GM12873 (cell line): ENCODE measurements at regions not wholly inside any gene's neighbourhood (a gene's known extent, or its start where the extent isn't known, plus 50 kb on each side); places are given as distances from the start of the nearest gene placed in this dataset.

ENCODE experiments used
- TF ChIP-seq, protein P1 (sequence below): IDR thresholded peaks from 2 replicates; pipeline ENCODE4 v1.5.1; 2012; ENCODE audit warnings: low read depth, mild to moderate bottlenecking, moderate library complexity, low read length, control low read depth; ENCODE audit not compliant: insufficient read depth; ENCODE audit errors: missing control alignments

GRCh38 chr9:31467075-31467474 lies 917.4 kb upstream of the ACO1 start:
- TF ChIP-seq, protein P1, sequence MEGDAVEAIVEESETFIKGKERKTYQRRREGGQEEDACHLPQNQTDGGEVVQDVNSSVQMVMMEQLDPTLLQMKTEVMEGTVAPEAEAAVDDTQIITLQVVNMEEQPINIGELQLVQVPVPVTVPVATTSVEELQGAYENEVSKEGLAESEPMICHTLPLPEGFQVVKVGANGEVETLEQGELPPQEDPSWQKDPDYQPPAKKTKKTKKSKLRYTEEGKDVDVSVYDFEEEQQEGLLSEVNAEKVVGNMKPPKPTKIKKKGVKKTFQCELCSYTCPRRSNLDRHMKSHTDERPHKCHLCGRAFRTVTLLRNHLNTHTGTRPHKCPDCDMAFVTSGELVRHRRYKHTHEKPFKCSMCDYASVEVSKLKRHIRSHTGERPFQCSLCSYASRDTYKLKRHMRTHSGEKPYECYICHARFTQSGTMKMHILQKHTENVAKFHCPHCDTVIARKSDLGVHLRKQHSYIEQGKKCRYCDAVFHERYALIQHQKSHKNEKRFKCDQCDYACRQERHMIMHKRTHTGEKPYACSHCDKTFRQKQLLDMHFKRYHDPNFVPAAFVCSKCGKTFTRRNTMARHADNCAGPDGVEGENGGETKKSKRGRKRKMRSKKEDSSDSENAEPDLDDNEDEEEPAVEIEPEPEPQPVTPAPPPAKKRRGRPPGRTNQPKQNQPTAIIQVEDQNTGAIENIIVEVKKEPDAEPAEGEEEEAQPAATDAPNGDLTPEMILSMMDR, result no peak

DNA sequence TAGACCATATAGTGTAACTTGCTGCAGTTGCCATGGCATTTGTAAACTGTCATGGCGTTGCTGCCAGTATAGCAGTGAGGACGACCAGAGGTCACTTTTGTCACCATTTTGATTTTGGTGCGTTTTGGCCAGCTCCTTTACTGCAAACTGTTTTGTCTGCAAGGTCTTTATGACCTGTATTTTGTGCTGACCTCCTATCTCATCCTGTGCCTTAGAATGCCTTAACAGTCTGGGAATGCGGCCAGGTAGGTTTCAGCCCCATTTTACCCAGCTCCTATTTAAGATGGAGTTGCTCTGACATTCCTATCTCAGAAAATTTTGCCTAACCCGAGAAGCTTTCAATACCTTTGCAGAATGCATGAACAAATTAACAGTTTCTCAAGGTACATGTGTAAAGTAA lies 914.4 kb upstream of the ACO1 start:
- TF ChIP-seq, protein P1, result no peak

- TF ChIP-seq, protein P1, result no peak
Observed at GRCh38 chr9:31471010-31471409, 913.4 kb upstream of the ACO1 start.

DNA sequence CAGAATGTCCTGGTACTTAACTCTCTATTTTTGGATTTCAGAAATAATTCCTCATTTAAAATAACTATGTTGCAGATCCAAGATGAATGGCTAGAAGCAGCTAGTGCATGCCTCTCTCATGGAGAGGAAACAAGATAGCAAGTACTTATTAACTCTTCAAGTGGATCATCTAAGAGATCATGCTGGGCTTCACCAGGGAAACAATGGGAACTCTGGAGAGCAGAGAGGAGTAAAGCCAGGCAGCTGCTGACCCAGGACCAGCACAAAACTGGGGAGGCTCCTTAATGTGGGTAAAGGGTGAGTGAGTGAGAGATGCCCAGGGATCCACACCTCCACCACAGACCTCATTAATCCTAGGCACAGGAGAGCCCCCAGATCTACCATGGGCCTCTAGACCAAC lies 897.8 kb upstream of the ACO1 start:
- TF ChIP-seq, protein P1, result no peak

- TF ChIP-seq, protein P1, result no peak
Observed at GRCh38 chr9:31490551-31491106, 893.8 kb upstream of the ACO1 start.

GRCh38 chr9:31492229-31492628 lies 892.2 kb upstream of the ACO1 start:
- TF ChIP-seq, protein P1, result no peak

DNA sequence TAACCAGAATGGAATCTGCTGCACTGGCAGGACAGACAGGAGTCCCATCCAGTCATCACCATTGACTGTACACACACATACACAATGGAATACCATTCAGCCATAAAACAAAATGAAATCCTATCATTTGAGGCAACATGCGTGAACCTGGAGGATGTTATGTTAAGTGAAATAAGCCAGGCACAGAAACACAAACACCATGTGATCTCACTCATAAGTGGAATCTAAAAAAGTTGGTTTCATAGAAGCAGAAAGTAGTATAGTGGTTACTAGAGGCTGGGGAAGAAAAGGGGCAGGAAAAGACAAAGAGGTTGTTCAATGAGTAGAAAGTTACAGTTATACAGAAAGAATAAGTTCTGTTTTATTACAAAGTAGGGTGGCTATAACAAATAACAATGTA lies 884.0 kb upstream of the ACO1 start:
- TF ChIP-seq, protein P1, result no peak
